ENCODE measurements at regions not wholly inside any gene's neighbourhood (a gene's known extent, or its start where the extent isn't known, plus 50 kb on each side); places are given as distances from the start of the nearest gene placed in this dataset.
"Not testable (repeated sequence)": the region's sequence is repeated elsewhere in the genome, so short reads cannot be mapped to it uniquely, and the experiment has no call there.

DNA sequence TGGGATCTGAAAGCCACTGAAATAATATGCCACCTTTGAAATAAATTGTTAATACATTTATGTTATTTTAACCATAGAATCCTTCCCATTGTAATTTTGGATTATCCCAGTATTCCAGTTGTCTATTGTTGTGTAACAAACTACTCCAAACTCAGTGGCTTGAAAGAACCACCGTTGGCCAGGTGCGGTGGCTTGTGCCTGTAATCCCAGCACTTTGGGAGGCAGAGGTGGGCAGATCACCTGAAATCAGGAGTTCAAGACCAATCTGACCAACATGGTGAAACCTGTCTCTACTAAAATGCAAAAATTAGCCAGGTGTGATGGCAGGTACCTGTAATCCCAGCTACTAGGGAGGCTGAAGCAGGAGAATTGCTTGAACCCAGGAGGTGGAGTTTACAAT lies 217.6 kb downstream of the IRX2 start:
- not testable (repeated sequence) for DNase-seq (ENCODE audit: low spot score)

DNA sequence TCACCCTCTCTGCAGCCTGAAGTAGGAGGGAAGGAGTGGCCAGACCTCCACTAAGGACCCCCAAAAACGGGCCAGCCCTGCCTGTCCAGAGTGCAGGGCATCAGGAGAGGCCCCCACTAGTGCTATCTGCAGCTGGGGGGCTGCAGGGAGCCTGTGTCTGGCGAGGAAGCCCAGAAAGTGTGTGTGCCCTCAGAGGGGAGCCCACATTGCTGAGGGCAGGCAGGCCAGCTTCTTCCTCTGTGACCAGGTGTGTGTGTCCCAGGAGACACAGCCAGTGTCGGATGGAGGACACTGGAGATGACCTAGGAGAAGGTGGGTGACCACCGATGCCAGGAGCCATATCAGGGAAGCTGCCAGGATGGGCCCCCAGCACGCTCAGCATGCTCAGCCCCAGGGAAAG lies 218.7 kb downstream of the IRX2 start:
- DNase-seq (ENCODE audit: low spot score): no peak

DNA sequence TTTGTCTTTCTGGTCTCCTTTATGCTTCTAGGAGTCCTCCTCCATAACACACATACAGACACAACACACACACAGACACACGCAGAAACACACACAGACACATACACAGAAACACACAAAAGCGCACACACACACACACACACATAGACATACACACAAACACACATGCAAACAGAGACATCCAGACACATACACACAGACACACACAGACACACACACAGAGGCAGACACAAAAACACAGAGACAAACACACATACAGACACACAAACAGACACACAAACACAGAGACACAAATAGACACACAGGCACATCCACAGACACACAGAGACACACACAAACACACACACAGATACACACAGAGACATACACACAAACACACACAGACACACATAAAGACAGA lies 220.2 kb downstream of the IRX2 start:
- no peak for DNase-seq (ENCODE audit: low spot score)

DNA sequence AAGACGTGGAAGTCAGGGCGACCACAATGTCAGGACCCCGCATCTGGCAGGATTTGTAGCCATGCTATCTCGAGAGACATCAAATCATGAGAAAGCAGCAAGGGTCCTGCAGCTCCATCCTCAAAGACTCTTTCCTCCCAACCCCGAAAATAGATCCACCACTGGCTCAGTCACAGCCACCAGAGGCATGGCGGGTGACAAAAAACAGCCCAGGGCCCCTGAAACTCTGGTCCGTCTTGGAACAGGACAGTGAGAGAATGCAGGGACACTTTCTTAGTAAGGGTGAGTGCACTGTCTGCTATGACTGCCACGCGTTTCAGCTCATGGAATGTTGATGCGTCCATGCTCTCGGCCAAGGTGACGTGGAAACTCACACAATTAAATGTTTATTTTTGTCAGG lies 220.9 kb downstream of the IRX2 start:
- no peak for DNase-seq (ENCODE audit: low spot score)

DNA sequence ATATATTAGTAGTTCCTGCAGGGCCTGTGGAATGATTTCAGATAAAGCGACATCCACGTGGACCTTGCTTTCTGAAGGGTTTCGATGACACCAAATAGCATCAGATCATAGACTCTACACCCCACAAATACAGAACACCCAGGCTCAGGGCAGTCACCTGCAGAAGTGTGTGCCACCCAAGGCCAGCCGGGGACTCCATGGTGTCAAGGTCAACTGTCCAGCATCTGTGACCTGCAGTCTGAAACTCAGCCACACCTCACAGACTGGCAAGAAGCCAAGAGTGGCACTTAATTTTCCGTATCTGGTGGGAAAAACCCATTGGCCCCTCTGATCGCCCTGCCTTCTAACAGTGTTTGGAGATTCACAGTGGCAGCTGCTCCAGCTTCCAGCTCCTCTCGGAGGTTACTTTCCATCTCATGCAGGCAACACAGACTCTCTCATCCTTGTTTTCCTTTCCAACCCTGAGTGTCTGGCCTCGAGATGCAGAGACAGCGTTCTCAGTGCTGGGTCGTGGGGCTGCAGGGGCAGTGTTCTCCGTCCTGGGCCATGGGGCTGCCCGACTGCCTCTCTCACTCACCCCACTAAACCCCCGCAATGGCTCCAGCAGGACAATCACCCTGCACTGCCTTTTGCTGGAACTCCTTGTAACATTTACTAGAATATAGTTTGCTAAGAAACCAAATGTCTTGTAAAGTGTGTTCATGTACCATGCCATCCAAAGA lies 221.9 kb downstream of the IRX2 start:
- no peak for DNase-seq (ENCODE audit: low spot score)

DNA sequence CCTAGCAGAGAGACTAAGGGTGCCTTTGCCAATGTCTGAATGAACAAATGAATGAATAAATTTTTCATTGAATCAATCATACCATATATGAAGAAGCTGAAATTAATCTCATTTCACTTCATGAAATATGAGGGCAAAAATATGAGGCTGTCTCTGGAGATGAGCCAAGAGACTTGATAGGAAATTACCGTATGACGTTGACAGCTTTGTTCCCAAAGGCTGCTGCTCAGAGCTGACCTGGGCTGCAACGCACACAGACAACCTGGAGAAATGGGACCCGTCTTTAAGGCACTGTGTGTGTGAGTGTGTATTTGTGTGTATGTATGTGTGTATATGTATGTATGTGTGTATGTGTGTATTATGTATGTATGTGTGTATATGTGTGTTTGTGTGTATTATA lies 226.1 kb downstream of the IRX2 start:
- no peak for DNase-seq (ENCODE audit: low spot score)

DNA sequence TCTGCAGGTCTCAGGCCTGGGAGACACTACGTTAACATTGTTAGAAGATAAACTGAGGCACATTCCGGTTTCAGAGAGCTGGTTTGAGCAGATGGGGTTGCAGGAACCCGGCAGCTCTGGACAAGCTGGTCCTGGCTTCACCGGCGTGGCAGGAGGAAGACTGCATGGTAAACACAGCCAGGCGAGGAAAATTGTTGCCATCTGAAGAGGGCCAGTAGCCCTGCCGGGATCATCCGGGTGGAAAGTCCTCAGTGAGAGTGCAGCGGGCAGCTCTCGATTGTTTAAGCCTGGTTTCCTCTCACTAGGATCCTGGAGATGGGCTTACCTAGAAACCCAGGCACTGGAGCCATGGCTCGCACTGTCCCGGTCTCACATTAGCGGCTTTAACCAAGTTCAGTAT lies 226.9 kb downstream of the IRX2 start:
- DNase-seq (ENCODE audit: low spot score): no peak

DNA sequence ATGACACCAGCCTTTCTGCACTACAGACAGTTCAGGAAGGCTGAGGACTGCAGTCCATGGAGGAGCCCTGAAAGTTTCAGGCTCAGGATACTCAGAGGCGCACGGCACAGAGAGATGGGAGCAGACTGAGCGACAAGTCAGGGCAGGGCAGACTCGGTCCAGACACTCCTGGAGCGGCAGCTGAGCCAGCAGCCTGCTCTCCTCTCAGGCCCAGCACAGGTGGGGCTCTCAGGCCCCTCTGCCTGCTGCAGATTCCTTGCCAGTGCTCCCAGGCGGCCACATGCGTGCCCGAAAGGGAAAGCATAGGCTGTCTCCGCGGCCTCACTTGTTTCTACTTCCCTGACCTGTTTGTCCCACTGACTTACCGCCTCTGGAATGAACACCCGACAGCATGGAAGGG lies 228.3 kb downstream of the IRX2 start:
- DNase-seq (ENCODE audit: low spot score): no peak

DNA sequence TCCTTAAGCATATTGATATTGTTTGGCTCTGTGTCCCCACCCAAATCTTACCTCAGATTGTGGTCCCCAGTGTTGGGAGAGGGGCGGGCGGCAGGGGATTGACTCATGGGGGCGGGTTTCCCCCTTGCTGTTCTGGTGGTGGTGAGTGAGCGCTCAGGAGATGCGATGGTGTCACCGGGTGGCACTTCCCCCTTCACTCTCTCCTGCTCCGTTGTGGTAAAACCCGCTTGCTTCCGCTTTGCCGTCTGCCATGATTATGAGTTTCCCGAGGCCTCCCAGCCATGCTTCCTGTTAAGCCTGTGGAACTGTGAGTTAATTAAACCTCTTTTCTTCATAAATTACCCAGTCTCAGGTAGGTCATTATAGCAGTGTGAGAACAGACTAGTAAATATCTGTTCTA lies 229.1 kb downstream of the IRX2 start:
- no peak for DNase-seq (ENCODE audit: low spot score)

DNA sequence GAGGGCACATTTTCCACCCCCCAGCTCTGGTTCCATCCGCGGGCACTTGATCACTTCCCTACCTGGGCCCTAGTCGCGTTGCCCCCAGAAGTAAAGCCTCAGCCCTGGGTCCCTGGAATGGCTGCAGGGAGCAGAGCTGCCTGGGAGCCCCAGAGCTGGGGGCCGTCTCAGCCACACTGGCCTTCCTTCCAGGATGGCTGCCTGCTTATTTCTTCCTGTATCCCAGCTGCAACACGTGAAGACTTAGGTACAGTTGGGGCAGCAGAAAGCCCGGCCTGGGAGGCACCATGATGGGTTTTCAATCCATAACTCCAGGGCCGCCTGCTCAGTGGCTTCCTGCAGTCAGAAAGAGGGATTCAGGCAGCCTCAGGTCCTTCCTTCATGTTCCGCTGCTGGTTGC lies 232.3 kb downstream of the IRX2 start:
- DNase-seq (ENCODE audit: low spot score): no peak

DNA sequence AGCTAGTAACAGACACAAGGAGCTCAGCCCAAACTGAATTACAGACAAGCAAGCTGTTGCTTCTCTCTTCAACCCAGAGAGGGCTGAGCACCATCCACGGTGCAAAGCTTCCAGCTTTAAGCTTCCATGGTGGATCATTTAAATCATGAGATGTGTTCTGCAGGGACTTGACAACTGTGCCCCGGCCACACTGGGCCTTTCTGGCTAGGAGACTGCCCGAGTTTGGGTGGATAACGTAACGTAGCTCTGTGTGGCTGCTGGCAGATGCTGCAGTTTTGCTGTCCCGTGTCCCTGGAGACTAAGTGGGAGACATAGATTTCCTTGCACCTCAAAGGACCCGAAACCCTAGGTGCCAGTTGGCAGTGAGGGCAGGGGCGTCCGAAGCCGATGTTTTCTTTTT lies 234.0 kb downstream of the IRX2 start:
- no peak for DNase-seq (ENCODE audit: low spot score)

DNA sequence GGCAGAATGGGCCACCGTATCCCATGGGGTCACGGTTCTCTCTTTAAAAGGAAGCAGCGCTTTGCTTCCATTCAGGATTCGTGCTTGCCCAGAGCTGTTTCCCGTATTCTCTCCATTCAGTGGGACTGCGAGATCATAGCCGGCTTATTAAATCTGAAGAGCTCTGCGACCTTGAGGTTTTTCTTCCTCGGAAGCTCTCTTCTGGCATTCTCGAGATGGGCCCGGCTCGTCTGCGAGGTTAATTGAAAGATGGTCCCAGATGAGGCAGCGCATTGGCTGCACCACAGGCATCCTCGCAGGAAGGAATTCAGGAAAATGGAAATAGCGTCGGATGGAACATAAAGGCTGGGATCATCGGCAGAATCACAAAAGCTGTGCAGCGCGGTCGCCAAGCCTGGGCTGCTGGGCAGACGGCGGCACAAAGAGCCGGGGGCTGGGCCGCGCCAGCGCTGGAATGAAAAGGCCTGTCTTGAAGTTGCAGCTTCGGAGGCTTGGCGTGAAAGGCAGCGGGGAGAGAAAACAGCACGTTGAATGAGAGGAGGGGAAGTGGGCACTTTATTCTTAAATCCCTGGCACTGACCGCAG lies 236.2 kb downstream of the IRX2 start:
- no peak for DNase-seq (ENCODE audit: low spot score)

DNA sequence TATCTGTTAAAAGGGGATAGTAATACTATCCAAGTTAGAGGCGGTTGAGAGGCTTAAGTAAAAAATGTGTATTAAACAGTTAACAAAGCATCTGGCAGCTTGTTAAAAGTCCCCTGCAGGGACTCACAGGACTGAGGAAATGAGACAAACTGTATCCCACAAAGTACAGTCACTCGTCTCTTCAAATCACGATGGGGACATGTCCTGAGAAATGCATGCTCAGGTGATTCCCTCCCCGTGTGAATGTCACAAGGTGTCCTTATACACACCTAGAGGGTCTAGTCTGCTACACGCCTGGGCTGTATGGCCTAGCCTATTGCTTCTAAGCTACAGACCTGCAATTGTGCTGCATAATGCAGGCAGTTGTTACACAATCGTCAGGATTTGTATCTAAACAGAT lies 237.0 kb downstream of the IRX2 start:
- no peak for DNase-seq (ENCODE audit: low spot score)

DNA sequence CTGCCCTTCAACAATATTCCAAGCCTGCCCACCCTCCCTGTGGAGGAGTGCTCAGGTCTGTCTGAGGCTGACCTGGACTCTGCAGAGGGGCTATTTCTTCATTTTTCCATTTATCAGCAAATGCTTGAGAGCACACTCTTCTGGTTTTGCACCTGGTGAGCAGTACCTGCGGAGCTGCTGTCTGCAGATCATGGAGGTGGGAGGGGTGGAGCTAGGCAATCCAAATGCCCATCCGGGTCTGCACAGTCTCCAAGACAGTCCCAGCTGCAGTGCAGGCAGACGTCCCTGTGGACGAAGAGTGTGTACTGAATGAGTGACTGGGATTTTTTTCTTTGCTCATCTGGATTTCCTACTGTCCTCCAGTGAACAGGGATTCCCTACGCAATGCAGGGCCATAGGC lies 239.8 kb downstream of the IRX2 start:
- no peak for DNase-seq (ENCODE audit: low spot score)

DNA sequence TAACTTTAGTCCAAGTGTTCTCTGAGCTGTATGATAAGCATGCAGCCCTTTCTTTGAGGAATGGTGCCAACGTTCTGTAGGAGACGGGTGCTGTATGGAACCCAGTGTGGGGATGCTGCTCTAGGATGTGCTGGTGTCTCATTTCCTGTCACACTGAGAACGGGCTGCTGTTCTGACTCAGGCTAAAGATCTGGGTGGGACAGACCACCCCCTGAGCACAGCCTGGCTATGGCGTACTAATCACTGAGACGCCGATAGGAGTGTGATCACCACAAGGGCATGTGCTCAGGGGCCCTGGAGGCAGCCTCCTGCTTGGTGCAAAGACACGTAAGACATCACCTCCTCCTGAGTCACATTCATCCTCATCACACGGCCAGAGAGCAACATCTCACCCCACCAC lies 240.4 kb downstream of the IRX2 start:
- no peak for DNase-seq (ENCODE audit: low spot score)

DNA sequence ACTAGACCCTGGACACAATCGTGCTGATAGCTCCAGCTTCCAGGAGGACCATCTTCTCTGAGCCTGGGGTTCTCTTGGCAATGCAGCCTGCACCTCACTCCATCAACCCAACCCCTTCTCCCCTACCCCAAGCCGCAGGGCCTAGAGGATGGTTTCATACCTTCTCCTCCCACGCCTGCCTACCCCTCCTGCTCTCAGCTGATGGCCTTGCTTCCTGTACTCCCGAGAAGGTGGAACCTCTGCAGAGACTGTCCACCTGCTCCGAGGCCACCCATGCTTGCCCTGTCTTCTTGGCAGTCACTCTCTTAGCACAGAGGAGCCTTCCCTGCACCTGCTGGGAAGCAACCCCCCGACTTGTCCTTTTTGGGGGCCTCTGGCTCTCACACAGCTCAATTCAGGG lies 241.9 kb downstream of the IRX2 start:
- no peak for DNase-seq (ENCODE audit: low spot score)

DNA sequence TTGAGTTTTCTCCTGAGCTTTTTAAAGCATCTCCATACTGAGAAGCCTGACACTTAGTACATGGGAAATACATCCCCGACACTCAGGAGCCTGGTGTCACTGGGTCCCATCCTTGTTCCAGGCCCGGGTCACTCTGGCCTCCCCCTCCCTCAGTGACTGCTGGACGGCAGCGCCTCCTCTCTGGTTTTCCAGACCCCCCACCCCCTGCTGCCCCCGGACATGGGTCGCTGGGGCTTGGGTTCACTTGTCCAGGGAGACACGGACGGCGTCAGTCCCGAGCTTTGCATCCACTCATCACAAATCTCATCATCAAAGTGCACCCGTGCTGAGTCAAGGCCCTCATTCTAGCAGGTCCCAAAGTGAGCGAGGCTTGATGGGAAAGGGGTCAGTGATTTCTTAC lies 243.0 kb downstream of the IRX2 start:
- no peak for DNase-seq (ENCODE audit: low spot score)

DNA sequence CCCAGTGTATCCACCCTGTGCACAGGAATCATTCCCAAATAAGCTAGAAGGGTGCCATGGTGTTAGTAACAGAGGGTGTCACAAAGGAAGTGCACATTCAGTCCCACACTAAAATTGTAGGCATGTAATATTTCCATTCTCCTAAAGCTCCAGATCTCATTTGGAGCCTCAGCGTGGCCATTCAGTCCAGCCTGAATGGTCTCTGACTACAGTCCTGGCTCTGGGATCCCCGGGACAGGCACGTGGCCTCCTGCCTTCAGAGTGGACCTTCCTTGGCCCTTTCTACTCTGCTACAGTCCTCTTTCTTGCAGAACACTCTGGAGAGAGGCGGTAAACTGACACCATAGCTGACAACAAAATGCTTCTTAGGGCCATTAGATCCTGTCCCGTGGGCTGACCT lies 243.9 kb downstream of the IRX2 start:
- DNase-seq (ENCODE audit: low spot score): no peak

DNA sequence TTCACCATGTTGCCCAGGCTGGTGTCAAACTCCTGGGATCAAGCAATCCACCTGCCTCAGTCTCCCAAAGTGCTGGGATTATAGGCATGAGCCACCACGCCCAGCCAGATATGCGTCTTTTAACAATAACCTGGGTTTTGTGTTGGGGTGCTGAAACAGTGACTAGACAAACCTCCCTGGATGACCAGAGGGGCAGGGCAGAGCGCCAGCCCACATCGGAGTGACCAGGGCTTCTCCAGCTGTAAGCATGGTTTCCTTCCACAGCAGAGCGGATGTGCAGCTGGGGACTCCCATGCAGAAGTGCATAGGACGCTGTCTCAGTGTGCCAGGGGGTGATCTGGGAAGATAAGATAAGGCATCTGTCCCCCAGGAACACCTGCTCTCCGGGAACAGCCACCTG lies 244.9 kb downstream of the IRX2 start:
- no peak for DNase-seq (ENCODE audit: low spot score)

DNA sequence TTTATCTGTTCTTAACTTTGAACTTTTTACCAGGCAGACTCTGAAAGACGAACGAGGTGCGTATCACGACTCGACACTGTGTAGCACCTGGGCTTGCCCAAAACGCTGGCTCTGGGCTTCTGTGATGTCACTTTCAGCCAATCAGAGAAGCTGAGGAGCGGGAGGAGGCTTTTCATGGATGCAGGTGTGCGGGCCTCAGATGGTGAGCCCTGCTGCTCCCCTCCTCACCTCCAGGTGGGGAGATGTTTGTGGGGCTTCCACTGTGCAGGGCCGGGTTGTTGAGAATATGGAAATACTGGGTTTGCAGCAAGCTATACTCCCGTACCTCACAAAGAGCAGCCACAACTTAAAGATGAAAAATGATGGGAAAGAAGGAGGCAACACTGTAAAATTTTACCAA lies 246.3 kb downstream of the IRX2 start:
- no peak for DNase-seq (ENCODE audit: low spot score)

DNA sequence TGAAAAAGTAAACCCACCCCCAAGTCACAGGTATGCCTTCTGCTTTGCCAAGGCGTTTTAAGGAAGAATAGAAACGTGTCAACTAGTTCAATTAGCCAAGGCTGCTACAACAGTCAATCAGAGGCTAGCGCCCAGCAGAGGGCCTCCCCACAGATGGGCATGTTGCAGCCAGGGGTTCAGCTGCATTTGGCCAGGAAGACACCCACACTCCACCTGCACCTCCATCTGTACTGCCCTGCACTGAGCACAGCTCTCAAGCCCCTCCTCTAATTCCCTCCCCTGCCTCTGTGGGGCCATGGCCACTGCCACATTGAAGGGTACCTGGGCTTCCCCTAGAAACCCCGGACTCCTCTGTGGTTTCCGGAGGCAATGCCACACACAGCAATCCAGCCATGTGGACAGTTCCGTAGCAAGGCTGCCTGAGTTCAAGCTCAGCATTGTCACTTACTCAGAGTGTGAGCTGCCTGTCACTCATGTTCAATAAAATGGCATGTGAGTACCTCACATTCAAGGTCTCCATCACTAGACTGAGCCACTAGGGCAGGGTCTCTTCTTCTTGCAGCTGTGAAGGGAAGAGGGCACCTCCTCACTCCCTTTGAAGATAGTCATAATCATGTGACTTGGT lies 248.4 kb downstream of the IRX2 start:
- no peak for DNase-seq (ENCODE audit: low spot score)

DNA sequence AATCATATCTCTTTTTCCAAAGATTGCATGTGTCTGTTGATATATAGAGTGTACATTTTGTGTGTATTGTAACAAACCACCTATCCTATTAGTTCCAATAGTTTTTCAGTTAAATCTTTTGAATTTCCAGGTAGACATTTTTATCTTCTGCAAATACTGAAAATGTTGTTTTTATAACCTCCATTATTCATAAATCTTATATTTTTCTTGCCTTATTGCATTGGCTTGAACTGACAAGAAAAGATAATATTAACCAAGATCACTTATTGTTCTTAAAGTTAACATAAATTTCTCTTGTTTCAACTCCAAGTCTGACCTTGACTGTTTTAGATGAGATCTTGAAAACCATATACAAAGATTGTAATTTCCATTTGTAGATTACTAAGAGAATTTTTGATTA lies 251.6 kb downstream of the IRX2 start:
- DNase-seq (ENCODE audit: low spot score): no peak

DNA sequence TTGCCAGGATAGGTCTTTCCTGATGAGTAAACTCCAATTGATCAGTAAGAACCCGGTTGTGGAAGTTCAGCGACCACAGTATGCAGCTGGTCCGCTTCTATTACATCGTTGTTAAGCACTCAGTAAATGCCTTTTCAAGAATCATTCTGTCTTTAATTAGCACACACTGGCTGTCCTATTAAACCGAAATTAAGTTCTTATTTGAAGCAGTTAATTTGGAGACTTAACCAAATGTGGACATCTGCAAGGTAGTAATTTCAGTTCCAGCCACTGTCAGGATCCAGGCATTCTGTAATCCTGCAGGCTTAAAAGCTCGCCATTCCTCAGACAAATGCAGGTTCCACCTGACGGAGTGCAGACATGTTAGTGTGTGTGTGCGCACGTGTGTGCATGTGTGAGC lies 254.6 kb downstream of the IRX2 start:
- DNase-seq (ENCODE audit: low spot score): no peak

DNA sequence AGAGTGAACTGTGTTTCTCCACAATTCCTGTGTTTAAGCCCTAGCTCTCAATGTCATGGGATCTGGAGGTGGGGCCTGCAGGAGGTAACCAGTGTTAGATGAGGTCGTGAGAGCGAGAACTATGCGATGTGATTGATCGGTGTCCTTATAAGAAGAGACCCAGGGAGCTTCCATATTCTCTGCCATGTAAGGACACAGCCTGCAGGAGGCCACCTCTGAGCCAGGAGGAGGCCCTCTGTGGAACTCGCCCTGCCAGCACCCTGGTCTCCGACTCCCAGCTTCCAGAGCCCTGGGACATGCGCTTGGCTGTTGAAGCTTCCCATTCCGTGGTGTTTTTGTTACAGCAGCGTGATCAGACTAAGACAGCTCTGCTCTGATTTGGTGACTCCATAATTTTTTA lies 255.4 kb downstream of the IRX2 start:
- no peak for DNase-seq (ENCODE audit: low spot score)

Measured in pons (tissue), 1 donor.